ENCODE measurements at regions not wholly inside any gene's neighbourhood (a gene's known extent, or its start where the extent isn't known, plus 50 kb on each side); places are given as distances from the start of the nearest gene placed in this dataset.

GRCh38 chr15:81573098-81573746, 199.2 kb upstream of the TMC3 start:
- H3K9me3 ChIP-seq (replicated peaks; ENCODE audit: control insufficient read depth, insufficient read depth, low read length) = no peaks in the 10 kb centered on the region
- H3K79me2 ChIP-seq (ENCODE audit: control insufficient read depth, insufficient read depth, low read length) = no peaks in the 10 kb centered on the region
- TF ChIP-seq CTCF (IDR thresholded peaks at IDR 0.05; ENCODE audit: extremely low read depth in 1 of 2, insufficient read depth in 1 of 2, low read depth in 1 of 2, low read length in 2 of 2) (no peak), JUN (IDR thresholded peaks at IDR 0.05; ENCODE audit: borderline replicate concordance, insufficient read depth, insufficient read length, low read depth) (no peak), GATA2 (IDR thresholded peaks at IDR 0.05; ENCODE audit: insufficient read depth, insufficient read length, low read depth, low read length) (no peak), POLR2A (IDR thresholded peaks at IDR 0.05; ENCODE audit: low read depth, low read length) (no peak), MAX (IDR thresholded peaks at IDR 0.05; ENCODE audit: insufficient read depth, insufficient read length) (no peak), FOS (IDR thresholded peaks at IDR 0.05; ENCODE audit: borderline replicate concordance, insufficient read depth, low read length) (no peak), MYC (IDR thresholded peaks at IDR 0.05; ENCODE audit: low read depth, low read length) (no peak), POLR2AphosphoS5 (IDR thresholded peaks at IDR 0.05; ENCODE audit: insufficient read depth, low read depth, low read length) (no peak), EZH2 (IDR thresholded peaks at IDR 0.05; ENCODE audit: borderline replicate concordance, low read depth, low read length, severe bottlenecking) (no peak)
- no peak overlapping the region for H3K9ac ChIP-seq (replicated peaks; ENCODE audit: extremely low read depth, insufficient read depth, low read length)
- CTCF ChIA-PET = interaction anchor here (0.6 kb wide), 1 partner anchor 10 kb away, joined by 3 read pairs; no protein-coding TSS in a partner anchor
- BruUV-seq (replicated peaks) = no TSS peak
- H3K27ac ChIP-seq (ENCODE audit: insufficient read depth, low read depth, low read length) = no peak overlapping the region
- POLR2A ChIA-PET = no interaction called here
- H4K20me1 ChIP-seq (replicated peaks; ENCODE audit: control insufficient read depth, extremely low read depth, insufficient read depth, low read length) = no peaks in the 10 kb centered on the region
- H3K36me3 ChIP-seq (ENCODE audit: control insufficient read depth in 2 of 2, extremely low read depth in 1 of 2, insufficient read depth in 2 of 2, low read length in 2 of 2) = no peaks in the 10 kb centered on the region
- no peak for DNase-seq (ENCODE audit: low read depth, low spot score)
- H3K4me3 ChIP-seq (replicated peaks in 1 of 3; ENCODE audit: insufficient read depth in 1 of 3, low read depth in 1 of 3, low read length in 3 of 3) = no peak overlapping the region
- peaks cover 4 to 7% of the 10 kb centered on the region in 2 experiments for H3K27me3 ChIP-seq (ENCODE audit: control insufficient read depth in 2 of 2, insufficient read depth in 2 of 2, low read length in 2 of 2)
- dilution Hi-C loops (cut with MboI; ENCODE audit: extremely low pct_ligation_motif_present, low sequenced_read_pairs) (no loop called here), intact Hi-C loops (cut with micrococcal nuclease) (no loop called here)
- H3K4me2 ChIP-seq (ENCODE audit: insufficient read depth, low read length) = no peak overlapping the region
- no peak overlapping the region for H2AFZ ChIP-seq (ENCODE audit: low read depth, low read length)
- no peak for FAIRE-seq
- H3K9me1 ChIP-seq (replicated peaks; ENCODE audit: control insufficient read depth, extremely low read depth, insufficient read depth, low read length) = no peaks in the 10 kb centered on the region
- H3K4me1 ChIP-seq (ENCODE audit: control insufficient read depth, extremely low read depth, insufficient read depth, low read length) = peaks cover 14% of the 10 kb centered on the region
